ENCODE measurements at regions not wholly inside any gene's neighbourhood (a gene's known extent, or its start where the extent isn't known, plus 50 kb on each side); places are given as distances from the start of the nearest gene placed in this dataset.

DNA sequence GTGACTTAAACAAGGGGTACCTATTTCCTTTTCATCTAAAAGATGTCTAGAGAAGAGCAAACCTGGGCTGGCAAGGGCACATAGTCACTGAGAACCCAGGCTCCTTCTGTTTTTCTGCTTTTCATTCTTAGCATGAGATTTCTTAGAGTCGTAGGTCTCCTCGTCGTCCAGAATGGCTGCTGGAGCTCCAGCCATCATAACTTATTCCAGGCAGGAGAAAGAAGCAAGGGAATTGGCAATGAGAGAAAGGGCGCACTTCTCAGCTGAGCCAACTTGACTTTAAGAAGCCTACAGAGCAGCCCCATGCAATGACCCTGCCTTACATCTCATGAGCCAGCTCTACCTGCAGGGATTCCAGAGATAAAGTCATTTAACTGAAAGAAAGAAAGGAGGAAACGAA, 213.4 kb downstream of the BMP7 start:
- no peak for DNase-seq

DNA sequence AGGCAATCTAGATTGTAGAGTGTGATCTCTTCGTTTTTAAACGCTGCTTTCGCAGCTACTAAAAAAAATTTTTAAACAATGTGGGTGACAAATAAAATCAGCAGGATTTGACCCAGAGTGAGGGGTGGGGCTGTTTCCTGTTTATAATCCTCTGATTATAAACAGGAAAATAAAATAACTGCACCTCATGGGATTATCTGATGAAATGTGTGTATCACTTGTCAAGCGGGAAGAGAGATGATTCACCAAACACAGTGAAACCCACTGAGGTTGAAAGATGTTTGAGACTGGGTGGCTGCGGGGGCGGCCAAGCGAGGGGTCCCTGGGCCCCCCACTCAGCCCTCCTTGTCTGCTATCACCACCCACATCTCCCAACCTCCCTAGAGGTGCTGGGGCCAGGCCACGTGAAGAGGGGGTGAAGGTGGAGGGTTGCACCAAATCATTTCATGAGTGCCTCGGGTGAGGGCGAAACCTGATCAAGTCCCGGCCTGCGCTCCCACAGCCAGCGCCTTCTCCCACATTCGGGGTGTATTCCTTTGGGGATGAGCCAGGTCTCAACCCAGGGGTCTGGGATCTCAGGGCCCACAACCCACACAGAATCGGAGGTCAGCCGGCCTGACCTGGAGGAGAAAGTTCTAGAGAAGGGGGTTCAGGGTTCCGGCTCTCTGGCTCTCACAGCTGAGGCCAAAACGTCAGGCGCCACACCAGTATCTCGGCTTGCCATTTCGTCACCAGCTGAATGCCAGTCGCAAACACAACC, 212.5 kb downstream of the BMP7 start:
- DNase-seq, result peak in 2 of 56 donors; percentile 7 to 9

DNA sequence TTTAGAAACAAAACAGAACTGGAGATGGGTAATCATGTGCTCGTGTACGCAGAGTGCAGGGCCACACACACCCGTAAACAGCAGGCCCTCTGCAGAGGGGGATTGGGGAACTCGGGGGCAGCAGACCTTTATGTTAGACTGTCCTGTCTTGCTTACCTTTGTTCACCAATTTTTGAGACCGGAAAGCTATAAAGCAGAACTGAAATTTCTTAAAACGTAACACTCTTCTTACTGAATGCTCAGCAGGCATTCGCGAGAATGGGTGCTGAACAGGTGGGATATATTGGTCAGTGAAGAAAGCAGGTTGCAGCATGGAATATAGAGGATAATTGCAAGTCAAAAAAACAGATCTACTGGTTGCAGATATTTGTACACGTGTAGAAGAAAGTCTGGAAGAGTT, 211.1 kb downstream of the BMP7 start:
- DNase-seq, result no peak

DNA sequence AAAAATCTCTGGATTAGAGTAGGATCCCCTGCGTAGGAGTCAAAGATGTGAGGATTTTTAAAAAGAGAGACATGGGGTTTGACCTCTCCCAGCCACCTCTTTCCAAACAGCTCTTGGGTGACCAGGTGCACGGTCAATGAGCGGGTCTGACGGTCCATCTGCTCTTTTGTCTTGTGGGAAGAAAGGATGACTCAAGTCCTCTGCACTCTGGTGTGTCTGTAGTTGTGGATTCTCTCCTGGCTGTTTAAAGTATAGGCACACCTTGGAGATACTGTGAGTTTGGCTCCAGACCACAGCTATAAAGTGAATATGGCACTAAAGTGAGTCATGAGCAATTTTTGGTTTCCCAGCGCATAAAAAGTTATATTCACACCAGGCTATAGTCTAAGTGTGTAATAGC, 209.8 kb downstream of the BMP7 start:
- DNase-seq, result no peak

DNA sequence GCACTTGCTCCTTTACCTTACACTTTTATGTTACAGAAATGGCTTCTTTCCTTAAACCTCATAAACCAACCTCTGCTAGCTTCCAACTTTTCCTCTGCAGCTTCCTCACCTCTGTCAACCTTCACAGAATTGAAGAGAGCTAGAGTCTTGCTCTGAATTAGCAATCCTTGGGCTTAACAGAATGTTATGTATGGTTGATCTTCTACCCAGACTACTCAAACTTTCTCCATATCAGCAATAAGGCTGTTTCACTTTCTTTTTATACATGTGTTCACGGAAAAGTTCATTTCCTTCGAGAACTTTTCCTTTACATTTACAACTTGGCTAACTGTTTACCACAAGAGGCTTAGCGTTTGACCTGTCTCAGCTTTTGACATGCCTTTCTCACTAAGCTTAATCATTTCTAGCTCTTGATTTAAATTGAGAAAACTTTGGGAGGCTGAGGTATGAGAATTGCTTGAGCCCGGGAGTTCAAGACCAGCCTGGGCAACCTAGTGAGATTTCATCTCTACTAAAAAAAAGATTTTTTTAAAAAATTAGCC, 207.3 kb downstream of the BMP7 start:
- no peak for DNase-seq

- DNase-seq, result no peak
These were observed 205.9 kb downstream of the BMP7 start for GRCh38 chr20:57060407-57061050.

GRCh38 chr20:57061051-57061900, 205.2 kb downstream of the BMP7 start:
- DNase-seq, result peak in 16 of 56 donors; percentile 4 to 51 (median 15)

- DNase-seq, result no peak
These were observed 204.2 kb downstream of the BMP7 start for GRCh38 chr20:57062241-57062640.

DNA sequence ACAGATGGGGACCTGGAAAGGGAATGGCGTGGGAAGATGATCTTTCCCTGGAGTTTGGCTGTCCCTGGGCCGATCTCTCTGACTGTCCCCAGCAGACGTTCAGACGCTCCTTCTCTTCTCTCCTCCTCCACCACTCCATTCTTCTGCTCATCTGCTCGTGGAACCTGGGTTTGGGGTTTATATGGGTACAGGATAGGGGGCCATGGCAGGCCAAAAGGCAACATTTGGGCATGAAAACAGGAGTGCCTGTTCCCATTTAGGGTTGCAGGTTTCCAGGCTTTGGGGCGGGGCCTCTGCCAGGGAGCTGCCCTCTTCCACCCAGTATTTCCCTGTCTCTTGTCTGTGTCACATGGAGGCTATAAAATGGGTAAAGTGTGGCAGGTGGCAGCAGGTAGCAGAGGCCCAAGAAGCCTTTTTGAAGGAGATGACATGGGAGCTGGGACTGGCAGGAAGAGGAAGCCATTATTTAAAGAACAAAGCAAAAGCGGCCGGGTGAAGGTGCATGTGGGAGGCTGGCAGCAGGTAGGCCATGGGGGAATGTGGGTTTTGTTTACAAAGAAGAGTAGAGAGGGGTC, 203.7 kb downstream of the BMP7 start:
- DNase-seq, result no peak

DNA sequence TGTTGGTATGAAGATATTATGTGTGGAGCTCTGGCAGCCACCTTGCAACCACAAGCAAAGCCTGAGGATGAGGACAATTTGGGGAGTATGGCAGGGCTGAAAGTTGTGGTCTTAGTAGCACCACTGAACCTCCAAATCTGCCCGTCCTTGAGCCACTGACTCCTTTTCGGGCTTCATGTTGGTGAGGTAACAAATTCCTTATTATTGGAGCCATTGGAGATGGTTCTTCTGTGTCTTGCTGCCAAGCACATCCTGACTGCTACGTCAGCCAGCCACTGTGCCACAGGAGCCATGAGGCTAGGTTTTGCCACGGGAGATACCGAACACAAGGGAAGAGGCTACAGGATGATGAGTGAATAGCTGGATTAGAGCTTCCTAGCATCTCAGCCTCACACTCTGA, 201.6 kb downstream of the BMP7 start:
- DNase-seq, result no peak

DNA sequence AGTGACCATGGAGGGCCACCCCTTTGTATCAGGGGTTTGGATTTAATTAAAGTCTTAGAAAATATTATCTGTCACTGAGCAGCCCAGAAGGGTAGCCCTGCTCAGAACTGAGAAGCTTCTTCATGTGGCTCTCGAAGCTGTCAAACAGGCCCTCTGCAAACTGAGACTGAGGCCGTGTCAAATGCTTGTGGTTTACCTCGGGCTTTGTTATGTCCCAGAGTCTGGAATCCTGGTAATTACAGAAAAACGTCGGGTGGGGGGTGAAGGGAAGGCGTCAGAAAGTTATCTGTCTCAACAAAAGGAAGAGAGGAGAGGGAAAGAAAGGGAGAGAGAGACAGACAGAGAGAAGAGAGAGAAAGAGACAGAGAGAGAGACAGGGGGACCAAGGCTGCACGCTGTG, 200.8 kb downstream of the BMP7 start:
- no peak for DNase-seq

- no peak for DNase-seq
These were observed 200.1 kb downstream of the BMP7 start for GRCh38 chr20:57066126-57066900.

GRCh38 chr20:57069442-57069841, 197.0 kb downstream of the BMP7 start:
- DNase-seq, result no peak

DNA sequence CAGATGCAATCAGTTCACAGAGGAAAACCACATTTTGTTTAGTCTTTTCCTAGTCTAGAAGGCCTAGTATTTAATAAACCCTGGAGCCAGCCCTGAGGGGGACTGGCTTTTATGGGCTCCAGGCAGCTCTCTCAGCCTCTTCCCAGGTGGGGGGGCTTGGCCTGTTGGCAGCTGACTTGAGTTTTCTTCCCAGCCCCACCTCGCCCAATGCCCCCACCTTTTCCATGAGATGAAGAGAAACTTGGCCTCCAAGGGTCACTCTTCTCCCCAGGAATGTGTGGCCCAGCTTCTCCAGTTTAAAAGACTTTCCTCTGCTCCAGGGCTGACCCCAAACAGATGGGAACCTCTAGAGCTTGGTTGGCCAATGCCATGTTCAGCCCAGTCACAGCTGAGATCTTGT, 196.1 kb downstream of the BMP7 start:
- DNase-seq, result no peak

DNA sequence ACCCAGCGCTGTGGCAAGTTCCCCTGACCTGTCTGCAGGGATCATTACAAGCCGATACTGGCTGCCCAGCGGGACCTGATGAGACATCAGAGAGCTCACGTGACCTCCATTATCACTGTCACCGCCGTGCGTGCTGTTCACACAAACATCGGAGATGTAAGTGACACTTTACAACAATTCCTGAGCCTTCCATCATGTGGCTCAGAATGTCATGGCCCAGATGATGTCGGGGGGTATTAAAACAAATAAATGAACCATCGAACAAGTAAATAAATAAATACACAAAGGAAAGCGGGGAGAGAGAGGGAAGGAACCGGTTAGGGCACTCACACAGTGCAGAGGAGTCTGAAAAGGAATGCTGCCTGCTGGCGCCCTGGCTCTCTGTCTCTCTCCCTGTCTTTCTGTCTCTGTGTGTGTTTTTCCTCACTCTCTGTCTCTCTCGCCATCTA, 195.1 kb downstream of the BMP7 start:
- DNase-seq, result peak in 1 of 56 donors; percentile 19

- no peak for DNase-seq
These were observed 194.4 kb downstream of the BMP7 start for GRCh38 chr20:57071954-57072583.

DNA sequence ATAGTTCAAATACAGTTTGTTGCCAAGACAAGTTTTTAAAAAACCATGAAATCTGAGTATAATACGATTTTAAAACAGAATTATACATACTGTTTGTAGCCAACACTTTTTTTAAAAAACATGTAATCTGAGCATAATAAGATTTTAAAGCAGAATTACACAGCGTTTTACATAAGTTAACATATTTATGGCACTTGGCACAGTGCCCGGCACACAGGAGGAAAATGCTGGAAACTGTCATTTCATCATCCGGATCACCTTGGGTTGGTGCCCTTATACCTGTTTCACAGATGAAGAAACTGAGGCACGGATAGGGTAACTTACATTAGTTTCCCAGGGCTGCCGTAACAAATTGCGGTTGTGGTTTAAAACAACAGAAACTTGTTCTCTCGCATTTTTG, 193.0 kb downstream of the BMP7 start:
- no peak for DNase-seq

- DNase-seq, result no peak
These were observed 192.1 kb downstream of the BMP7 start for GRCh38 chr20:57074386-57074785.

DNA sequence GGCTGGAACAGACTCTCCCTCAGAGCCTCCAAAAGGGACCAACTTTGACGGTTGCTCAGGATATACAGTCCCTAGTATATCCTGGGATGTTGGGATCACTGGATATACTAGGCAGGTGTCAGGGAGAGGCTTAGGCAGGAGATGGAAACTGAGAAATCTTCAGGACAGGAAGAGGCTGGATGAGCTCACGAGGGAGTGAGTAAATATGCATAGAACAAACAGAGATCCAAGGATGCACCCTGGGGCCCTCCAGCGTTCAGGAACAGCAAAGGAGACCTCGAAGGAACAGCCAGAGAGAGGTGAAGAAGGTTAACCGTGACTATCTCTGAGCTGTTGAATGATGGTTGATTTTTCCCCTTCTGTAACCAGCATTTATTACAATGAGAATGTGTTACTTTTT, 191.3 kb downstream of the BMP7 start:
- no peak for DNase-seq

DNA sequence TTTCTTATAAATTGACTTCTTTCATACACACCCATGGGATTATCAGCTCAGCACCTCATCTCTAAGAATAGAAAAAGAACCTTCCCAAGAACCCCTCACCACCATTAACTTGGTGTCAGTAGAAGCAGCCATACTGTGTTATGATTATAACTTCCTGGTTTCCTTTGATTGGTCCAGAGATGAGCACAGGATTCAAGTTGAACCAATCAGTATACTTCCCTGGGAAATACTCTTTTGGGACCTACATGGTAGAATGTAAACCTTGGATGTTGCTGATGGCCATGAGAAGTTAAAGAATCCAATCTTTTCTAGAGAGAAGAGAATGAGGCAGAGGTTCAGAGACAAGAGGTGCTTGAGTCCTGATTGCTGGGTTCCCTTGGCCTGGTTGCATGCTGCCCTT, 190.8 kb downstream of the BMP7 start:
- DNase-seq, result no peak

Measured in amygdala (tissue), 56 donors.